ENCODE measurements at regions not wholly inside any gene's neighbourhood (a gene's known extent, or its start where the extent isn't known, plus 50 kb on each side); places are given as distances from the start of the nearest gene placed in this dataset.
"Not testable (repeated sequence)": the region's sequence is repeated elsewhere in the genome, so short reads cannot be mapped to it uniquely, and the experiment has no call there.

DNA sequence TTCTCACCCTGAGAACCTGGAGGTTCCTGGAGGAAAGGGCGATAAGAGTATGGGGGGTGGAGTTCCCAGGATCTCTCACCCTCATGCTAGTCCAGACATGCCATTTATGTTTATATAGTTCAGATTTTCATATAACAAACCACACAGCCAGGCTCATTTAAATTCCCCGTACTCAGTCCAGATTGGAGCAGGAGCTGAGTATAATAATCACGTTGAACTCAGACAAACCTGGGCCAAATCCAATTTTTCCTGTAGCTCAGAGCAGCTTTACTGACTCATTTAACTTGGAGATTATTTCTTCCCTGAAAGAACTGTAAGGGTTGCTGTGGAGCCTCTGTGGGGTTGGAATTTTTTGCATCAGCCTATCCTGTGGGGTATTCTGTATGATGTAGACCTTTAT lies 660.8 kb downstream of the TMEM121 start:
- Mint-ChIP-seq H3K36me3 (ENCODE audit: insufficient read depth, unreplicated experiment) (no peaks in the 10 kb centered on the region), H3K27me3 (ENCODE audit: insufficient read depth, unreplicated experiment) (no peaks in the 10 kb centered on the region), H3K9me3 (ENCODE audit: unreplicated experiment) (no peaks in the 10 kb centered on the region), H3K27ac (ENCODE audit: unreplicated experiment) (no peak overlapping the region), H3K4me1 (ENCODE audit: low read depth, unreplicated experiment) (peaks cover 36% of the 10 kb centered on the region), H3K4me3 (ENCODE audit: unreplicated experiment) (no peak overlapping the region)
- peaks cover 54% of the 10 kb centered on the region for H3K4me1 ChIP-seq
- TF ChIP-seq CTCF (IDR thresholded peaks at IDR 0.05; ENCODE audit: insufficient read depth in 1 of 2, low read depth in 1 of 2, low read length in 1 of 2, severe bottlenecking in 1 of 2, unreplicated experiment in 1 of 2), result no peak
- no peaks in the 10 kb centered on the region for H3K9me3 ChIP-seq
- BruUV-seq (replicated peaks), result no TSS peak
- H3K36me3 ChIP-seq (ENCODE audit: control insufficient read depth, insufficient read depth, low read length), result no peaks in the 10 kb centered on the region
- no peaks in the 10 kb centered on the region for H3K27me3 ChIP-seq (replicated peaks; ENCODE audit: control insufficient read depth, insufficient read depth, low read length)
- ChIA-PET CTCF (no interaction called here), POLR2A (no interaction called here)
- no peak overlapping the region for H3K4me3 ChIP-seq (ENCODE audit: low read depth, low read length)
- intact Hi-C loops (cut with micrococcal nuclease; ENCODE audit: unreplicated experiment), result no loop called here
- DNase-seq, result no peak

- H3K36me3 ChIP-seq (ENCODE audit: control insufficient read depth, insufficient read depth, low read length); H3K27me3 Mint-ChIP-seq (ENCODE audit: insufficient read depth, unreplicated experiment); H3K27me3 ChIP-seq (replicated peaks; ENCODE audit: control insufficient read depth, insufficient read depth, low read length); intact Hi-C loops (cut with micrococcal nuclease; ENCODE audit: unreplicated experiment); BruUV-seq (replicated peaks); H3K4me3 ChIP-seq (ENCODE audit: low read depth, low read length); H3K36me3 Mint-ChIP-seq (ENCODE audit: insufficient read depth, unreplicated experiment); H3K9me3 Mint-ChIP-seq (ENCODE audit: unreplicated experiment); H3K9me3 ChIP-seq; CTCF ChIA-PET; DNase-seq; POLR2A ChIA-PET; H3K4me3 Mint-ChIP-seq (ENCODE audit: unreplicated experiment): not testable (repeated sequence)
- Mint-ChIP-seq H3K4me1 (ENCODE audit: low read depth, unreplicated experiment) (peaks cover 14% of the 10 kb centered on the region), H3K27ac (ENCODE audit: unreplicated experiment) (peak overlapping the region; percentile 84)
- H3K4me1 ChIP-seq, result peaks cover 55% of the 10 kb centered on the region
Observed at GRCh38 chr14:106192701-106193100, 666.3 kb downstream of the TMEM121 start.

DNA sequence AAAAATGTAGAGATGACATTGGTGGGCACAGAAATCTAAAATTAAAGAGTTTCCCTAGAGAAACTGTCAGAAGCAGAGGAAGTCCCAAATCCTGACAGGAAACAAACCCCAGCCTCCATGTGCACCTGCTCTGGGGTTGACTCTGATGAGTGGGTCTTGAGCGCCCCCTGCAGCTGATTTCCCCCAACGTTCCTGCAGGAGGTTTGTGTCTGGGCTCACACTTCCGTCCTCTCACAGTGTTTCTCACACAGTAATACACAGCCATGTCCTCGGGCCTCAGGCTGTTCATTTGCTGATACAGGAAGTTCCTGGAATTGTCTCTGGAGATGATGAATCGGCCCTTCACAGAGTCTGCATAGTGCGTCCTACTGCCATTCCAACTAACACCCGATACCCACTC lies 670.1 kb downstream of the TMEM121 start:
- H3K27me3 ChIP-seq (replicated peaks; ENCODE audit: control insufficient read depth, insufficient read depth, low read length); POLR2A ChIA-PET; H3K9me3 Mint-ChIP-seq (ENCODE audit: unreplicated experiment); CTCF ChIA-PET; H3K4me3 ChIP-seq (ENCODE audit: low read depth, low read length); intact Hi-C loops (cut with micrococcal nuclease; ENCODE audit: unreplicated experiment); H3K4me1 Mint-ChIP-seq (ENCODE audit: low read depth, unreplicated experiment); H3K36me3 ChIP-seq (ENCODE audit: control insufficient read depth, insufficient read depth, low read length); H3K9me3 ChIP-seq; H3K27me3 Mint-ChIP-seq (ENCODE audit: insufficient read depth, unreplicated experiment); BruUV-seq (replicated peaks): not testable (repeated sequence)
- TF ChIP-seq CTCF (IDR thresholded peaks at IDR 0.05; ENCODE audit: insufficient read depth in 1 of 2, low read depth in 1 of 2, low read length in 1 of 2, severe bottlenecking in 1 of 2, unreplicated experiment in 1 of 2), result peak; percentile 34 to 45
- DNase-seq, result peak; percentile 84 to 85
- H3K4me3 Mint-ChIP-seq (ENCODE audit: unreplicated experiment), result peak overlapping the region; percentile 60
- peaks cover 23% of the 10 kb centered on the region for H3K36me3 Mint-ChIP-seq (ENCODE audit: insufficient read depth, unreplicated experiment)
- H3K4me1 ChIP-seq, result peaks cover 72% of the 10 kb centered on the region
- H3K27ac Mint-ChIP-seq (ENCODE audit: unreplicated experiment), result peak overlapping the region; percentile 75

- H3K4me3 ChIP-seq (ENCODE audit: low read depth, low read length); H3K9me3 ChIP-seq; intact Hi-C loops (cut with micrococcal nuclease; ENCODE audit: unreplicated experiment); H3K4me1 Mint-ChIP-seq (ENCODE audit: low read depth, unreplicated experiment); H3K36me3 ChIP-seq (ENCODE audit: control insufficient read depth, insufficient read depth, low read length); H3K27me3 ChIP-seq (replicated peaks; ENCODE audit: control insufficient read depth, insufficient read depth, low read length); BruUV-seq (replicated peaks); H3K27me3 Mint-ChIP-seq (ENCODE audit: insufficient read depth, unreplicated experiment); POLR2A ChIA-PET; H3K9me3 Mint-ChIP-seq (ENCODE audit: unreplicated experiment): not testable (repeated sequence)
- CTCF ChIA-PET, result interaction anchor here (1.3 kb wide), 1 partner anchor 13 kb away, joined by 4 read pairs; no protein-coding TSS in a partner anchor
- Mint-ChIP-seq H3K4me3 (ENCODE audit: unreplicated experiment) (peak overlapping the region; percentile 60), H3K36me3 (ENCODE audit: insufficient read depth, unreplicated experiment) (peaks cover 26% of the 10 kb centered on the region), H3K27ac (ENCODE audit: unreplicated experiment) (peak overlapping the region; percentile 75)
- DNase-seq, result peak; percentile 52 to 77
- H3K4me1 ChIP-seq, result peaks cover 72% of the 10 kb centered on the region
Observed at GRCh38 chr14:106197264-106197663, 670.9 kb downstream of the TMEM121 start.
